Panc1 (cell line): ENCODE measurements at regions not wholly inside any gene's neighbourhood (a gene's known extent, or its start where the extent isn't known, plus 50 kb on each side); places are given as distances from the start of the nearest gene placed in this dataset.

Source experiments
- ATAC-seq: fragments of 200-7000 bp; cut with Tn5 transposase; 2 replicates; pipeline ENCODE4 v1.9.1; 2020; ENCODE audit warnings: mild to moderate bottlenecking, moderate library complexity
- BruUV-seq: library from RNA; stranded (reverse); fragments of 400-500 nt; replicated peaks from 2 replicates; lab custom pipeline; 2021; lab: Mats Ljungman, UMichigan
- CTCF ChIA-PET: fragments of 300-600 bp; sonication (Branson Sonifier 250); formaldehyde crosslinking; loops from one replicate; lab custom pipeline; 2022; ENCODE audit warnings: antibody characterized with exemption; lab: Charles Lee
- POLR2A ChIA-PET: fragments of 300-600 bp; sonication (Branson Sonifier 250); formaldehyde crosslinking; loops from one replicate; lab custom pipeline; 2022; ENCODE audit warnings: antibody characterized with exemption; lab: Charles Lee
- DNase-seq: peaks from one replicate; pipeline ENCODE4 v3.0.0-alpha.2; 2010; ENCODE audit warnings: low read depth, low spot score
- H3K27ac ChIP-seq: 2 replicates; pipeline ENCODE4 v1.5.1; 2011; ENCODE audit warnings: mild to moderate bottlenecking, low read length, inconsistent platforms
- H3K27me3 ChIP-seq: fragments of 200-500 bp; sonication (Bioruptor generic); 2 replicates; pipeline ENCODE4 v1.6.0; 2014; ENCODE audit warnings: low read length, inconsistent platforms; ENCODE audit not compliant: control insufficient read depth, insufficient read depth
- H3K36me3 ChIP-seq: fragments of 200-500 bp; sonication (Bioruptor generic); 2 replicates; pipeline ENCODE4 v1.5.1; 2014; ENCODE audit warnings: inconsistent platforms, mild to moderate bottlenecking, low read length, moderate library complexity; ENCODE audit not compliant: control insufficient read depth, insufficient read depth
- H3K4me1 ChIP-seq: 2 replicates; pipeline ENCODE4 v1.5.1; 2011; ENCODE audit warnings: inconsistent platforms, mild to moderate bottlenecking, low read length, moderate library complexity; ENCODE audit not compliant: control insufficient read depth, insufficient read depth
- H3K4me3 ChIP-seq, 2 experiments: 2 replicates each; pipeline ENCODE4 v1.5.1; 2011 to 2012; ENCODE audit warnings: low read depth in 2 of 2, low read length in 2 of 2, mild to moderate bottlenecking in 2 of 2, inconsistent platforms in 1 of 2, moderate library complexity in 1 of 2
- H3K9me3 ChIP-seq: fragments of 200-500 bp; sonication (Bioruptor generic); 2 replicates; pipeline ENCODE4 v1.5.1; 2014; ENCODE audit warnings: low read depth, mild to moderate bottlenecking, inconsistent platforms, low read length, moderate library complexity; ENCODE audit not compliant: control insufficient read depth, insufficient read depth
- CTCF ChIP-seq: fragments of 450-650 bp; IDR thresholded peaks from 2 replicates; pipeline ENCODE4 v1.5.1; 2017; ENCODE audit warnings: mild to moderate bottlenecking
- POLR2AphosphoS5 ChIP-seq: IDR thresholded peaks from 2 replicates; pipeline ENCODE4 v1.6.1; 2012; ENCODE audit warnings: mild to moderate bottlenecking, low read depth, low read length, moderate library complexity
- REST ChIP-seq, 2 experiments: IDR thresholded peaks; 2 replicates each; pipeline ENCODE4 v1.6.1; 2011 to 2012; ENCODE audit warnings: low read depth in 2 of 2, control low read depth in 1 of 2, low read length in 1 of 2, mild to moderate bottlenecking in 1 of 2, moderate library complexity in 1 of 2; ENCODE audit not compliant: insufficient read depth in 1 of 2
- SIN3A ChIP-seq: IDR thresholded peaks from 2 replicates; pipeline ENCODE4 v1.6.1; 2012; ENCODE audit warnings: low read depth, mild to moderate bottlenecking, low read length, moderate library complexity, borderline replicate concordance; ENCODE audit not compliant: insufficient read depth
- TCF7L2 ChIP-seq: IDR thresholded peaks from 2 replicates; pipeline ENCODE4 v1.6.1; 2011; ENCODE audit warnings: mild to moderate bottlenecking, low read depth, low read length, inconsistent platforms
- in situ Hi-C: cut with HindIII; loops from 2 replicates; pipeline ENCODE4 v1.10.0; 2016; ENCODE audit warnings: low sequenced_read_pairs, low pct_unique_long_range_greater_than_20kb
- intact Hi-C: fragments of 100-400 bp; cut with micrococcal nuclease; formaldehyde crosslinking; loops from one replicate; pipeline ENCODE4 v1.10.0; 2022; ENCODE audit not compliant: unreplicated experiment

GRCh38 chr7:40915071-40915470 is 780.3 kb downstream of the SUGCT start:
- no peaks in the 10 kb centered on the region for H3K4me1 ChIP-seq
- ATAC-seq (no peak), DNase-seq (no peak)
- TF ChIP-seq CTCF: no peak
- TF ChIP-seq POLR2AphosphoS5: no peak
- TF ChIP-seq SIN3A: no peak
- no peak for TF ChIP-seq TCF7L2
- no peak for TF ChIP-seq REST (IDR thresholded peaks at IDR 0.05; ENCODE audit: insufficient read depth in 1 of 2, low read depth in 2 of 2, low read length in 1 of 2)
- in situ Hi-C loops (no loop called here), intact Hi-C loops (no loop called here)
- no peak overlapping the region for H3K27ac ChIP-seq
- POLR2A ChIA-PET: no interaction called here
- BruUV-seq: no TSS peak
- H3K27me3 ChIP-seq: no peaks in the 10 kb centered on the region
- peaks cover 3% of the 10 kb centered on the region for H3K9me3 ChIP-seq
- CTCF ChIA-PET: no interaction called here
- H3K36me3 ChIP-seq: no peaks in the 10 kb centered on the region
- no peak overlapping the region for H3K4me3 ChIP-seq
